GM12878 (cell line): ENCODE measurements at regions not wholly inside any gene's neighbourhood (a gene's known extent, or its start where the extent isn't known, plus 50 kb on each side); places are given as distances from the start of the nearest gene placed in this dataset.

Experiments
- ATAC-seq: fragments of 200-7000 bp; cut with Tn5 transposase; 3 replicates; pipeline ENCODE4 v1.9.1; 2020; ENCODE audit warnings: mild to moderate bottlenecking, moderate library complexity
- BruUV-seq: library from RNA; stranded (reverse); fragments of 400-500 nt; replicated peaks from 2 replicates; lab custom pipeline; 2021; lab: Mats Ljungman, UMichigan
- CTCF ChIA-PET: fragments of 300-600 bp; sonication (Branson Sonifier 250); formaldehyde crosslinking; extraction: SDS; loops from one replicate; lab custom pipeline; 2021; ENCODE audit warnings: inconsistent platforms; lab: Yijun Ruan, JAX
- POLR2A ChIA-PET: fragments of 350-600 bp; formaldehyde crosslinking; extraction: SDS; loops from one replicate; lab custom pipeline; 2021; ENCODE audit warnings: inconsistent platforms; lab: Charles Lee
- RAD21 ChIA-PET: fragments of 300-600 bp; sonication (Branson Sonifier 250); formaldehyde crosslinking; loops from one replicate; lab custom pipeline; 2023; ENCODE audit warnings: antibody characterized with exemption; ENCODE audit not compliant: unreplicated experiment; lab: Charles Lee
- SMC1A ChIA-PET: fragments of 300-600 bp; sonication (Branson Sonifier 250); formaldehyde crosslinking; loops from one replicate; lab custom pipeline; 2023; ENCODE audit not compliant: unreplicated experiment, uncharacterized antibody; lab: Charles Lee
- DNase-seq: peaks from one replicate; pipeline ENCODE4 v3.0.0-alpha.2; 2011; ENCODE audit warnings: low read depth, low spot score
- FAIRE-seq: peaks from 3 replicates; lab custom pipeline; 2011; peaks lifted over from hg19 to GRCh38; lab: Jason Lieb, UNC
- H2AFZ ChIP-seq: 2 replicates; pipeline ENCODE4 v1.6.0; 2011; ENCODE audit warnings: low read depth, low read length, control low read depth; ENCODE audit not compliant: control insufficient read depth
- H3K27ac ChIP-seq: 2 replicates; pipeline ENCODE4 v1.5.1; 2011; ENCODE audit warnings: control low read depth; ENCODE audit not compliant: control insufficient read depth, insufficient read depth
- H3K27me3 ChIP-seq, 2 experiments: replicated peaks in 1 of 2; 2 replicates each; pipeline versions ENCODE4 v1.6.0 to v1.6.1; 2011; ENCODE audit warnings: low read length in 1 of 2; ENCODE audit not compliant: control insufficient read depth in 2 of 2, insufficient read depth in 2 of 2
- H3K36me3 ChIP-seq, 2 experiments: 2 replicates each; pipeline ENCODE4 v1.5.1; 2011; ENCODE audit warnings: low read length in 1 of 2; ENCODE audit not compliant: control insufficient read depth in 2 of 2, insufficient read depth in 2 of 2
- H3K4me1 ChIP-seq: 2 replicates; pipeline ENCODE4 v1.6.1; 2011; ENCODE audit warnings: mild to moderate bottlenecking, low read length, moderate library complexity, mixed read lengths; ENCODE audit not compliant: control insufficient read depth, insufficient read depth
- H3K4me2 ChIP-seq: 2 replicates; pipeline ENCODE4 v1.6.0; 2011; ENCODE audit warnings: control low read depth; ENCODE audit not compliant: control insufficient read depth, insufficient read depth
- H3K4me3 ChIP-seq: fragments of 200-600 bp; sonication (generic); 2 replicates; pipeline ENCODE4 v1.5.1; 2016
- H3K79me2 ChIP-seq: 2 replicates; pipeline ENCODE4 v1.6.0; 2011; ENCODE audit warnings: low read length; ENCODE audit not compliant: control insufficient read depth, insufficient read depth
- H3K9ac ChIP-seq: 2 replicates; pipeline ENCODE4 v1.8.0; 2011; ENCODE audit warnings: low read length, control low read depth, mixed read lengths; ENCODE audit not compliant: control insufficient read depth, insufficient read depth
- H3K9me3 ChIP-seq: replicated peaks from 3 replicates; pipeline ENCODE4 v1.5.1; 2011; ENCODE audit warnings: mild to moderate bottlenecking, low read length; ENCODE audit not compliant: control insufficient read depth, insufficient read depth
- H4K20me1 ChIP-seq: 2 replicates; pipeline ENCODE4 v1.6.0; 2011; ENCODE audit not compliant: control insufficient read depth, insufficient read depth
- CHD1 ChIP-seq: IDR thresholded peaks from 2 replicates; pipeline ENCODE4 v1.6.1; 2012; ENCODE audit warnings: low read depth, low read length, improper control_type of control experiment
- HDAC2 ChIP-seq: fragments of 200-600 bp; sonication (generic); IDR thresholded peaks from 2 replicates; pipeline ENCODE4 v1.6.1; 2017
- IRF5 ChIP-seq: fragments of 450-650 bp; IDR thresholded peaks from 2 replicates; pipeline ENCODE4 v1.6.1; 2017; ENCODE audit warnings: borderline replicate concordance
- MYC ChIP-seq: IDR thresholded peaks from 2 replicates; pipeline ENCODE4 v1.6.1; 2011; ENCODE audit warnings: mild to moderate bottlenecking, low read length, moderate library complexity, inconsistent platforms; ENCODE audit not compliant: insufficient read depth, insufficient replicate concordance, insufficient read length, severe bottlenecking
- SIN3A ChIP-seq: IDR thresholded peaks from 2 replicates; pipeline ENCODE4 v1.6.1; 2012; ENCODE audit warnings: low read depth, low read length, improper control_type of control experiment
- WGBS: methylation state at CpG from one replicate; pipeline ENCODE4 v1.1.6; 2016; ENCODE audit warnings: low lambda C conversion rate; ENCODE audit not compliant: insufficient replicate concordance, insufficient coverage; ENCODE audit errors: missing lambda C conversion rate; 5-methylcytosine and 5-hydroxymethylcytosine counted together
- in situ Hi-C: fragments of 300-500 bp; cut with MboI; formaldehyde crosslinking; loops from 9 replicates; pipeline ENCODE4 v1.14.3; 2018; ENCODE audit warnings: mixed read lengths
- intact Hi-C: fragments of 100-400 bp; cut with micrococcal nuclease; formaldehyde crosslinking; loops from one replicate; pipeline ENCODE4 v1.14.2; 2022; ENCODE audit not compliant: unreplicated experiment
- TF ChIP-seq, protein P1 (sequence below): fragments of 150-350 bp; IDR thresholded peaks from 2 replicates; pipeline ENCODE4 v1.6.1; 2016; ENCODE audit warnings: low read depth, low read length

DNA sequence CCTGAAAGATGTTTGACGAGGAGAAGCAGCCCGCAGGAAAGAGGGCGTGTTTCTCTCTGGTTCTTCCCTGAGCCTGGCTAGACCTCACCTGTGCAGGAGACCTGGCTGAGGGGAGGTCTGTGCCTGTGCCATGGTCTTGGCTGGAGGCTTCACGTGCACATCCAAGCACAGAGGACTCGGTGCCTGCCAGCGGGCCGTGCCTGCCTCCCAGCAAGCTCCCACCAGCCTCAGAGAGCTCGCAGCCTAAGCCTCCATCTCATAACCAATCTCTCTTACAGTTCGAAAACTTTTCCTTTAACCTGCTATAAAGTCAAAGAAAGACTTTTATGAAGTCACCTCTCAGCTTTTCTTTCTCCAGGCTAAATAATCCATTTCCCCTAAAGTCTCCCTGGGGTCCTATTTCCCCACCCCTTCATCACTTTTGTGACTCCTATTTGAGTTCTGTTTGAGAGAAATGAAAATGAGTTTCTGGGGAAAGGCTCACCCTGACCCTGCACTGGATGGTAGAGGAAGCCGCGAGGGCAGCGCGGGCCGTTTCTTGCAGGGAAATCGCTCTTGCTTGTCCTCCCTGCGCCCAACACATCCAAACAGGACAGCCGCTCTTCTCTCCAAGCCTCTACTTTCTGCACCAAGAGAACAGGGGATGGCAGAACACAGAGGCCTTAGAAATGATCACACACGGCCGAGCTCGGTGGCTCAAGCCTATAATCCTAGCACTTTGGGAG lies 521.0 kb downstream of the SOX11 start:
- H3K36me3 ChIP-seq = no peaks in the 10 kb centered on the region
- H3K4me1 ChIP-seq = no peaks in the 10 kb centered on the region
- no peak overlapping the region for H3K4me3 ChIP-seq
- CTCF ChIA-PET = no interaction called here
- no peaks in the 10 kb centered on the region for H4K20me1 ChIP-seq
- TF ChIP-seq IRF5 (no peak), MYC (no peak), SIN3A (no peak), HDAC2 (no peak), CHD1 (no peak)
- TF ChIP-seq, protein P1, sequence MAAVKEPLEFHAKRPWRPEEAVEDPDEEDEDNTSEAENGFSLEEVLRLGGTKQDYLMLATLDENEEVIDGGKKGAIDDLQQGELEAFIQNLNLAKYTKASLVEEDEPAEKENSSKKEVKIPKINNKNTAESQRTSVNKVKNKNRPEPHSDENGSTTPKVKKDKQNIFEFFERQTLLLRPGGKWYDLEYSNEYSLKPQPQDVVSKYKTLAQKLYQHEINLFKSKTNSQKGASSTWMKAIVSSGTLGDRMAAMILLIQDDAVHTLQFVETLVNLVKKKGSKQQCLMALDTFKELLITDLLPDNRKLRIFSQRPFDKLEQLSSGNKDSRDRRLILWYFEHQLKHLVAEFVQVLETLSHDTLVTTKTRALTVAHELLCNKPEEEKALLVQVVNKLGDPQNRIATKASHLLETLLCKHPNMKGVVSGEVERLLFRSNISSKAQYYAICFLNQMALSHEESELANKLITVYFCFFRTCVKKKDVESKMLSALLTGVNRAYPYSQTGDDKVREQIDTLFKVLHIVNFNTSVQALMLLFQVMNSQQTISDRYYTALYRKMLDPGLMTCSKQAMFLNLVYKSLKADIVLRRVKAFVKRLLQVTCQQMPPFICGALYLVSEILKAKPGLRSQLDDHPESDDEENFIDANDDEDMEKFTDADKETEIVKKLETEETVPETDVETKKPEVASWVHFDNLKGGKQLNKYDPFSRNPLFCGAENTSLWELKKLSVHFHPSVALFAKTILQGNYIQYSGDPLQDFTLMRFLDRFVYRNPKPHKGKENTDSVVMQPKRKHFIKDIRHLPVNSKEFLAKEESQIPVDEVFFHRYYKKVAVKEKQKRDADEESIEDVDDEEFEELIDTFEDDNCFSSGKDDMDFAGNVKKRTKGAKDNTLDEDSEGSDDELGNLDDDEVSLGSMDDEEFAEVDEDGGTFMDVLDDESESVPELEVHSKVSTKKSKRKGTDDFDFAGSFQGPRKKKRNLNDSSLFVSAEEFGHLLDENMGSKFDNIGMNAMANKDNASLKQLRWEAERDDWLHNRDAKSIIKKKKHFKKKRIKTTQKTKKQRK = no peak
- TF ChIP-seq, all 136 proteins: peak for 0
- FAIRE-seq (no peak), DNase-seq (no peak), ATAC-seq (no peak)
- WGBS = 61% methylated on average over 20 of the region's 20 CpGs
- ChIA-PET SMC1A (interaction anchor here (1.6 kb wide), 1 partner anchor 10 kb away, joined by 5 read pairs; no protein-coding TSS in a partner anchor), RAD21 (no interaction called here), POLR2A (no interaction called here)
- BruUV-seq = no TSS peak
- no peak overlapping the region for H3K4me2 ChIP-seq
- no peaks in the 10 kb centered on the region; the same call in 2 of the 3 replicates for H3K9me3 ChIP-seq
- intact Hi-C loops (no loop called here), in situ Hi-C loops (no loop called here)
- H3K79me2 ChIP-seq = no peaks in the 10 kb centered on the region
- no peaks in the 10 kb centered on the region for H3K27me3 ChIP-seq
- H2AFZ ChIP-seq = no peak overlapping the region
- H3K27ac ChIP-seq = no peak overlapping the region
- H3K9ac ChIP-seq = no peak overlapping the region
